ENCODE measurements at regions not wholly inside any gene's neighbourhood (a gene's known extent, or its start where the extent isn't known, plus 50 kb on each side); places are given as distances from the start of the nearest gene placed in this dataset.

GRCh38 chr1:219774386-219774785 lies 154.0 kb downstream of the SLC30A10 start:
- no peak for DNase-seq (ENCODE audit: low read depth in 3 of 3, low spot score in 2 of 3)

- no peak for DNase-seq (ENCODE audit: low read depth in 3 of 3, low spot score in 2 of 3)
These were observed 154.6 kb downstream of the SLC30A10 start for GRCh38 chr1:219773775-219774174.

GRCh38 chr1:219773110-219773509 lies 155.2 kb downstream of the SLC30A10 start:
- DNase-seq (ENCODE audit: low read depth in 3 of 3, low spot score in 2 of 3): no peak

GRCh38 chr1:219772265-219773036 lies 155.9 kb downstream of the SLC30A10 start:
- no peak for DNase-seq (ENCODE audit: low read depth in 3 of 3, low spot score in 2 of 3)

GRCh38 chr1:219771080-219771479 lies 157.3 kb downstream of the SLC30A10 start:
- no peak for DNase-seq (ENCODE audit: low read depth in 3 of 3, low spot score in 2 of 3)

- no peak for DNase-seq (ENCODE audit: low read depth in 3 of 3, low spot score in 2 of 3)
These were observed 150.4 kb upstream of the ZC3H11B start for GRCh38 chr1:219763321-219763720.

GRCh38 chr1:219761208-219761860 lies 148.4 kb upstream of the ZC3H11B start:
- DNase-seq (ENCODE audit: low read depth in 3 of 3, low spot score in 2 of 3): no peak

- no peak for DNase-seq (ENCODE audit: low read depth in 3 of 3, low spot score in 2 of 3)
These were observed 146.2 kb upstream of the ZC3H11B start for GRCh38 chr1:219759095-219759494.

- peak in 1 of 3 donors; percentile 6 for DNase-seq (ENCODE audit: low read depth in 3 of 3, low spot score in 2 of 3)
These were observed 145.0 kb upstream of the ZC3H11B start for GRCh38 chr1:219757890-219758289.

- DNase-seq (ENCODE audit: low read depth in 3 of 3, low spot score in 2 of 3): no peak
These were observed 142.3 kb upstream of the ZC3H11B start for GRCh38 chr1:219755234-219755633.

- no peak for DNase-seq (ENCODE audit: low read depth in 3 of 3, low spot score in 2 of 3)
These were observed 141.9 kb upstream of the ZC3H11B start for GRCh38 chr1:219754767-219755166.

GRCh38 chr1:219753914-219754313 lies 141.0 kb upstream of the ZC3H11B start:
- no peak for DNase-seq (ENCODE audit: low read depth in 3 of 3, low spot score in 2 of 3)

- no peak for DNase-seq (ENCODE audit: low read depth in 3 of 3, low spot score in 2 of 3)
These were observed 139.7 kb upstream of the ZC3H11B start for GRCh38 chr1:219752645-219753044.

GRCh38 chr1:219751870-219752507 lies 139.1 kb upstream of the ZC3H11B start:
- DNase-seq (ENCODE audit: low read depth in 3 of 3, low spot score in 2 of 3): no peak

- no peak for DNase-seq (ENCODE audit: low read depth in 3 of 3, low spot score in 2 of 3)
These were observed 136.5 kb upstream of the ZC3H11B start for GRCh38 chr1:219749370-219749769.

- no peak for DNase-seq (ENCODE audit: low read depth in 3 of 3, low spot score in 2 of 3)
These were observed 133.2 kb upstream of the ZC3H11B start for GRCh38 chr1:219746141-219746540.

GRCh38 chr1:219744652-219745469 lies 132.0 kb upstream of the ZC3H11B start:
- DNase-seq (ENCODE audit: low read depth in 3 of 3, low spot score in 2 of 3): no peak

GRCh38 chr1:219741011-219741970 lies 128.4 kb upstream of the ZC3H11B start:
- no peak for DNase-seq (ENCODE audit: low read depth in 3 of 3, low spot score in 2 of 3)

- DNase-seq (ENCODE audit: low read depth in 3 of 3, low spot score in 2 of 3): no peak
These were observed 120.7 kb upstream of the ZC3H11B start for GRCh38 chr1:219733511-219734174.

Measured in right renal cortex interstitium (tissue), 3 donors.